KMS-11 (cell line): ENCODE measurements at regions not wholly inside any gene's neighbourhood (a gene's known extent, or its start where the extent isn't known, plus 50 kb on each side); places are given as distances from the start of the nearest gene placed in this dataset.
"Not testable (repeated sequence)": the region's sequence is repeated elsewhere in the genome, so short reads cannot be mapped to it uniquely, and the experiment has no call there.

ENCODE experiments used
- H2AFZ ChIP-seq: fragments of 200-600 bp; sonication (generic); 2 replicates; pipeline ENCODE4 v1.6.1; 2016; ENCODE audit warnings: antibody characterized with exemption, mixed run types, low read depth
- H3K27ac ChIP-seq: fragments of 200-600 bp; sonication (generic); 2 replicates; pipeline ENCODE4 v1.6.1; 2016; ENCODE audit warnings: mild to moderate bottlenecking, mixed run types
- H3K27me3 ChIP-seq: fragments of 200-600 bp; sonication (generic); 2 replicates; pipeline ENCODE4 v1.6.1; 2017; ENCODE audit warnings: mild to moderate bottlenecking, low read depth, mixed run types, moderate library complexity; ENCODE audit not compliant: insufficient read depth
- H3K36me3 ChIP-seq: fragments of 200-600 bp; sonication (generic); 2 replicates; pipeline ENCODE4 v1.6.1; 2017; ENCODE audit warnings: mild to moderate bottlenecking, mixed run types; ENCODE audit not compliant: insufficient read depth
- H3K4me1 ChIP-seq: fragments of 200-600 bp; sonication (generic); 2 replicates; pipeline ENCODE4 v1.6.1; 2016; ENCODE audit warnings: mild to moderate bottlenecking, low read depth, mixed run types; ENCODE audit not compliant: poor library complexity, severe bottlenecking
- H3K4me2 ChIP-seq: fragments of 200-600 bp; sonication (generic); 2 replicates; pipeline ENCODE4 v1.7.0; 2016; ENCODE audit warnings: mild to moderate bottlenecking, mixed run types
- H3K4me3 ChIP-seq: fragments of 200-600 bp; sonication (generic); IDR thresholded peaks from 2 replicates; pipeline ENCODE4 v1.6.1; 2017; ENCODE audit warnings: low read depth, low read length, mixed read lengths; ENCODE audit not compliant: insufficient read depth
- H3K79me2 ChIP-seq: fragments of 200-600 bp; sonication (generic); 2 replicates; pipeline ENCODE4 v1.6.1; 2016; ENCODE audit warnings: low read depth, mixed run types; ENCODE audit not compliant: insufficient read depth
- H3K9ac ChIP-seq: fragments of 200-600 bp; sonication (generic); 2 replicates; pipeline ENCODE4 v1.6.1; 2016; ENCODE audit warnings: mild to moderate bottlenecking, mixed run types
- H4K20me1 ChIP-seq: fragments of 200-600 bp; sonication (generic); 2 replicates; pipeline ENCODE4 v1.6.1; 2016; ENCODE audit warnings: mild to moderate bottlenecking, mixed run types; ENCODE audit not compliant: insufficient read depth
- TF ChIP-seq, protein P1 (sequence below): fragments of 200-600 bp; sonication (generic); conservative IDR thresholded peaks from 2 replicates; pipeline ENCODE4 v1.6.1; 2017; ENCODE audit warnings: low read depth, mild to moderate bottlenecking, antibody characterized with exemption, low read length, moderate library complexity, mixed read lengths

DNA sequence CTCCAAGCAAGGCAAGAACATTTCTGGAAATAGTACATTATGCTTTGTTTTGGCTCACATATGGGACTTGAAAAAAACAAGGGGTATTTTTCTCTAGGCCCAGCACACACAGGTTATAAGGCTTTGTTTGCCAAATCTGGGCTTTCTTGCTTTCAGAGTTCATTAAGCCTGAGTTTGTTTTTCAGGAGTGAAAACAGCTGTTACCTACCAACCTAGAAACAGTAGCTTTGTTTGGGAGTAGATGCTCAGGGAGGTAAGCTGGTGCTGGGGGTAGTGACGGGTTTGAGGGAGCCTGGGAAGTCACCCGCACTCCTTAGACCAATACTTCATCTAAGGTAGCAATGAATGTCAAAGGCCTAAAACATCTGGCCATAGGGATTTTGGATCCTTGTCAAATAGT is 241.2 kb downstream of the KBTBD8 start:
- H3K4me1 ChIP-seq, result no peaks in the 10 kb centered on the region
- no peak overlapping the region for H3K27ac ChIP-seq
- H3K4me2 ChIP-seq, result no peak overlapping the region
- TF ChIP-seq, protein P1, sequence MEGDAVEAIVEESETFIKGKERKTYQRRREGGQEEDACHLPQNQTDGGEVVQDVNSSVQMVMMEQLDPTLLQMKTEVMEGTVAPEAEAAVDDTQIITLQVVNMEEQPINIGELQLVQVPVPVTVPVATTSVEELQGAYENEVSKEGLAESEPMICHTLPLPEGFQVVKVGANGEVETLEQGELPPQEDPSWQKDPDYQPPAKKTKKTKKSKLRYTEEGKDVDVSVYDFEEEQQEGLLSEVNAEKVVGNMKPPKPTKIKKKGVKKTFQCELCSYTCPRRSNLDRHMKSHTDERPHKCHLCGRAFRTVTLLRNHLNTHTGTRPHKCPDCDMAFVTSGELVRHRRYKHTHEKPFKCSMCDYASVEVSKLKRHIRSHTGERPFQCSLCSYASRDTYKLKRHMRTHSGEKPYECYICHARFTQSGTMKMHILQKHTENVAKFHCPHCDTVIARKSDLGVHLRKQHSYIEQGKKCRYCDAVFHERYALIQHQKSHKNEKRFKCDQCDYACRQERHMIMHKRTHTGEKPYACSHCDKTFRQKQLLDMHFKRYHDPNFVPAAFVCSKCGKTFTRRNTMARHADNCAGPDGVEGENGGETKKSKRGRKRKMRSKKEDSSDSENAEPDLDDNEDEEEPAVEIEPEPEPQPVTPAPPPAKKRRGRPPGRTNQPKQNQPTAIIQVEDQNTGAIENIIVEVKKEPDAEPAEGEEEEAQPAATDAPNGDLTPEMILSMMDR, result no peak
- H3K4me3 ChIP-seq, result no peak overlapping the region
- H4K20me1 ChIP-seq, result no peaks in the 10 kb centered on the region
- no peak overlapping the region for H2AFZ ChIP-seq
- no peaks in the 10 kb centered on the region for H3K27me3 ChIP-seq
- no peak overlapping the region for H3K9ac ChIP-seq
- no peaks in the 10 kb centered on the region for H3K79me2 ChIP-seq
- no peaks in the 10 kb centered on the region for H3K36me3 ChIP-seq

DNA sequence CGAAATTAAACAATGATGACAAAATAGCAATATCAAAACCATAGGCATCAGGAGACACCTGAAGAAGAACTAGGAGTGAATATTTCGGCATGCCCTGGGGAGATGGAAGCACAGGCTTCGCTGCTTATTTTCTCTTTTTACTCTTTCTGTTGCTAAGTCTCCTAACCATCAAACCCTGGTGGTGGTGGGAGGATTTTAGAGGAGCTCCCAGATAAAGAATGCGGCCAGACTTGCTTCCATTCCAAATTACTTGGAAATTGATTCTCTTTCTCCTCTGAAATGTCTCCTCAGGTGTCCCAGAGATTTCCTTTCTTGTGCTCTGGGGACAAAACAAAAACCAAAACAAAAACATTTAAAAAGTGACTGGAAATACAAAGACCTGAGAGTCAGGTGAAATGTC is 243.0 kb downstream of the KBTBD8 start:
- no peaks in the 10 kb centered on the region for H4K20me1 ChIP-seq
- H3K9ac ChIP-seq, result no peak overlapping the region
- no peak overlapping the region for H2AFZ ChIP-seq
- TF ChIP-seq, protein P1, result no peak
- no peaks in the 10 kb centered on the region for H3K27me3 ChIP-seq
- H3K4me2 ChIP-seq, result no peak overlapping the region
- no peak overlapping the region for H3K27ac ChIP-seq
- no peak overlapping the region for H3K4me3 ChIP-seq
- H3K4me1 ChIP-seq, result no peaks in the 10 kb centered on the region
- no peaks in the 10 kb centered on the region for H3K36me3 ChIP-seq
- no peaks in the 10 kb centered on the region for H3K79me2 ChIP-seq

DNA sequence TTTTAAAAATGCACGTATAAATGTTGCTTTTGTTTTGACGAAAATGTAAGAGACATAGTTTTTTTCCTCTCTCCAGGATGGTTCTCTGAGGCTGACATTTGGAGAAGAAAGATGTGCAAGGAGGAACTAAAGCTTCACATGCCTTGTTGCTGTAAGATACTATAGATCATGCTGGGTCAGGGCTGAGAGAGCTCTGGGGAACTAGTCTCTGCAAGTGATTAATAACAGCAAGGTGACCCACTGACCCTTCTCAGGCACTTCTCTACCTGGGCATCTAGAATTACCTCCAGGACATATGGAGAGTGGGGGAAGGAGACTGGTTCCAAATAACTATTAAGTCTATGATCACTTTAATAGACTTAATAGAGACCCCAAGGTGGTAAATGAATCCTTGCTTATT is 246.0 kb downstream of the KBTBD8 start:
- H3K79me2 ChIP-seq, result no peaks in the 10 kb centered on the region
- H4K20me1 ChIP-seq, result no peaks in the 10 kb centered on the region
- H3K36me3 ChIP-seq, result no peaks in the 10 kb centered on the region
- no peaks in the 10 kb centered on the region for H3K27me3 ChIP-seq
- no peaks in the 10 kb centered on the region for H3K4me1 ChIP-seq
- TF ChIP-seq, protein P1, result no peak
- H3K4me2 ChIP-seq, result no peak overlapping the region
- no peak overlapping the region for H3K4me3 ChIP-seq
- no peak overlapping the region for H3K27ac ChIP-seq
- H2AFZ ChIP-seq, result no peak overlapping the region
- H3K9ac ChIP-seq, result no peak overlapping the region

DNA sequence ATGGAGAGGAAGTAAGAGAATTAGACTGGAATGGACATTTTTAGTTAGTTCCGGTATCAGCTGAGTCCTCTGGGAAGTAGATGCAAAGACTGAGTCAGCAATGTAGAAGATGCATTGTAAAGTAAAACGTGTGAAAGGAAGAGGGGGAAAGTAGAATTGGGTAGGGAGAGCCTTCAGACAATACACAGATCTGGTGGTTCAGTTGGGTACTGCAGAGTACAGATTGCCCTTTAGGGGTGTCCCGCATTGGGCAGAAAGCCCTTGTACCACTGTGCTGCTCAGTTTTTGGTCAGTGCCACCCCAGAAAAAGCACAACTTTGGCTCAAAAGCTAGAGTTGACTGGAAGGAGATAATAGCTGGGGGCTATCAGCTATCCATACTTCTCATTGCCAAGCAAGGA is 247.4 kb downstream of the KBTBD8 start:
- Histone ChIP-seq H3K27ac (no peak overlapping the region), H3K4me3 (no peak overlapping the region), H3K4me2 (no peak overlapping the region), H3K79me2 (no peaks in the 10 kb centered on the region), H3K9ac (no peak overlapping the region), H4K20me1 (no peaks in the 10 kb centered on the region), H3K27me3 (no peaks in the 10 kb centered on the region), H3K36me3 (no peaks in the 10 kb centered on the region), H2AFZ (no peak overlapping the region), H3K4me1 (no peaks in the 10 kb centered on the region)
- TF ChIP-seq, protein P1, result no peak

DNA sequence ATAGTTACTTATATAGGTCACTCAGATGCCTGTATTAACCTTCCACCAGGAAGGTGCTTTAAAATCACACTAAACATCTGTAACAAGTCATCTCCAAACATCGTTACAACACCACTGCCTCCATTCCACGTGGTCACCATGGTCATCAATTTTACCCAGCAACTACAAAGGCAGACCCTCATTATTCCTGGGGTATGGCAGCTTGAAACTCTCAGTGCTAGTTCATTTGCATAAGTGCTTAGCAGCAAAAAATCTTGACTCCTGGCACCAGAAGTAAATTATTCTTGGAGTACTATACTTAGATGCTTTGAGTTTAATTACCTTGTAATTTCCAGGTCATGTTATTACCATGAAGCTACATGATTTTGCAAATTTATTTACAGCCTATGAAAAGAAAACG is 250.6 kb downstream of the KBTBD8 start:
- no peak overlapping the region for H3K4me2 ChIP-seq
- no peak overlapping the region for H3K4me3 ChIP-seq
- no peaks in the 10 kb centered on the region for H4K20me1 ChIP-seq
- no peak overlapping the region for H3K9ac ChIP-seq
- H3K27me3 ChIP-seq, result no peaks in the 10 kb centered on the region
- H3K36me3 ChIP-seq, result no peaks in the 10 kb centered on the region
- no peak overlapping the region for H3K27ac ChIP-seq
- TF ChIP-seq, protein P1, result no peak
- H3K4me1 ChIP-seq, result no peaks in the 10 kb centered on the region
- no peak overlapping the region for H2AFZ ChIP-seq
- H3K79me2 ChIP-seq, result no peaks in the 10 kb centered on the region

DNA sequence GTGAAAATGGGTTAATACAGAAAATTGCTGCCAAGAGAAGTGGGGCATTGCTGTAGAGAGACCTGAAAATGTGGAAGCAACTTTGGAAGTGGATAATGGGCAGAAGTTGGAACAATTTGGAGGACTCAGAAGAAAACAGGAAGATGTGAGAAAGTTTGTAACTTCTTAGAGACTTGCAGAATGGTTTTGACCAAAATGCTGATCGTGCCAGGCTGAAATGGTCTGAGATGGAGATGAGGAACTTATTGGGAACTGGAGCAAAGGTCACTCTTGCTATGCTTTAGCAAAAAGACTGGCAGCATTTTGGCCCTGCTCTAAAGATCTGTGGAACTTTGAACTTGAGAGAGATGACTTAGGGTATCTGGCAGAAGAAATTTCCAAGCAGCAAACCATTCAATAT is 254.8 kb downstream of the KBTBD8 start:
- H3K9ac ChIP-seq, H3K36me3 ChIP-seq, H2AFZ ChIP-seq, H3K4me3 ChIP-seq, H4K20me1 ChIP-seq, H3K79me2 ChIP-seq, H3K4me2 ChIP-seq, H3K27ac ChIP-seq, H3K27me3 ChIP-seq, H3K4me1 ChIP-seq: not testable (repeated sequence)
